Mammary epithelial cell (primary cell): ENCODE measurements at regions not wholly inside any gene's neighbourhood (a gene's known extent, or its start where the extent isn't known, plus 50 kb on each side); places are given as distances from the start of the nearest gene placed in this dataset.

Experiments used
- EZH2 ChIP-seq: IDR thresholded peaks from 2 replicates; pipeline ENCODE4 v1.6.1; 2012; ENCODE audit warnings: low read length, inconsistent platforms, borderline replicate concordance
- TF ChIP-seq, protein P1 (sequence below), 2 donors: IDR thresholded peaks in 1 of 2; conservative IDR thresholded peaks in 1 of 2; 2 replicates each; pipeline ENCODE4 v1.5.1; 2011 to 2012; ENCODE audit warnings: inconsistent platforms in 2 of 2, low read length in 2 of 2, mild to moderate bottlenecking in 2 of 2, control low read depth in 1 of 2, low read depth in 1 of 2; ENCODE audit not compliant: insufficient read depth in 1 of 2; ENCODE audit errors: extremely low read depth in 1 of 2

DNA sequence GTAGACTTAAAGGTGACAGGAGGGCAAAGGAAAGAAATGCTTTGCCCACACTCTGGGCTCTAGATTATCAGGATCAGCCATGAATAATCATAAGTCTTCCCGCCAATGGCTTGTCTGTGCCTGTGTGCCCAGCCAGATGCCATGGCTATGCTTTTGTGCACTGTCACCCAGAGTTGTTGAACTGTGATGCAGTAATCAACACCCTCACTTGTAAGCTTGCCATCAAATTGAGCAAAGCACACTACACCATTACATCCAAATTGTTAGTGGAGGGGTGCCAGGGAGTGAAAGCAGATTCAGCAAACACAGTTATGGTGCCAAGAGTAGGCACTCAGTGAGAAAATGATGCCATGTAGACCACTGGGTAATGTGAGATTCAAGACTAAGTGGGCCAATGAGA, 845.3 kb upstream of the MIR17HG start:
- TF ChIP-seq, protein P1, sequence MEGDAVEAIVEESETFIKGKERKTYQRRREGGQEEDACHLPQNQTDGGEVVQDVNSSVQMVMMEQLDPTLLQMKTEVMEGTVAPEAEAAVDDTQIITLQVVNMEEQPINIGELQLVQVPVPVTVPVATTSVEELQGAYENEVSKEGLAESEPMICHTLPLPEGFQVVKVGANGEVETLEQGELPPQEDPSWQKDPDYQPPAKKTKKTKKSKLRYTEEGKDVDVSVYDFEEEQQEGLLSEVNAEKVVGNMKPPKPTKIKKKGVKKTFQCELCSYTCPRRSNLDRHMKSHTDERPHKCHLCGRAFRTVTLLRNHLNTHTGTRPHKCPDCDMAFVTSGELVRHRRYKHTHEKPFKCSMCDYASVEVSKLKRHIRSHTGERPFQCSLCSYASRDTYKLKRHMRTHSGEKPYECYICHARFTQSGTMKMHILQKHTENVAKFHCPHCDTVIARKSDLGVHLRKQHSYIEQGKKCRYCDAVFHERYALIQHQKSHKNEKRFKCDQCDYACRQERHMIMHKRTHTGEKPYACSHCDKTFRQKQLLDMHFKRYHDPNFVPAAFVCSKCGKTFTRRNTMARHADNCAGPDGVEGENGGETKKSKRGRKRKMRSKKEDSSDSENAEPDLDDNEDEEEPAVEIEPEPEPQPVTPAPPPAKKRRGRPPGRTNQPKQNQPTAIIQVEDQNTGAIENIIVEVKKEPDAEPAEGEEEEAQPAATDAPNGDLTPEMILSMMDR (conservative IDR thresholded peaks at IDR 0.05 in 1 of 2, IDR thresholded peaks at IDR 0.05 in 1 of 2; ENCODE audit: extremely low read depth in 1 of 2, insufficient read depth in 1 of 2, low read depth in 1 of 2, low read length in 2 of 2): no peak
- no peak for TF ChIP-seq EZH2
